GM19351 (cell line): ENCODE measurements at regions not wholly inside any gene's neighbourhood (a gene's known extent, or its start where the extent isn't known, plus 50 kb on each side); places are given as distances from the start of the nearest gene placed in this dataset.

Experiments used
- ATAC-seq: cut with Tn5 transposase; IDR thresholded peaks from one replicate; pipeline ENCODE4 v1.9.1; 2021; ENCODE audit warnings: mild to moderate bottlenecking, moderate library complexity; ENCODE audit not compliant: unreplicated experiment

DNA sequence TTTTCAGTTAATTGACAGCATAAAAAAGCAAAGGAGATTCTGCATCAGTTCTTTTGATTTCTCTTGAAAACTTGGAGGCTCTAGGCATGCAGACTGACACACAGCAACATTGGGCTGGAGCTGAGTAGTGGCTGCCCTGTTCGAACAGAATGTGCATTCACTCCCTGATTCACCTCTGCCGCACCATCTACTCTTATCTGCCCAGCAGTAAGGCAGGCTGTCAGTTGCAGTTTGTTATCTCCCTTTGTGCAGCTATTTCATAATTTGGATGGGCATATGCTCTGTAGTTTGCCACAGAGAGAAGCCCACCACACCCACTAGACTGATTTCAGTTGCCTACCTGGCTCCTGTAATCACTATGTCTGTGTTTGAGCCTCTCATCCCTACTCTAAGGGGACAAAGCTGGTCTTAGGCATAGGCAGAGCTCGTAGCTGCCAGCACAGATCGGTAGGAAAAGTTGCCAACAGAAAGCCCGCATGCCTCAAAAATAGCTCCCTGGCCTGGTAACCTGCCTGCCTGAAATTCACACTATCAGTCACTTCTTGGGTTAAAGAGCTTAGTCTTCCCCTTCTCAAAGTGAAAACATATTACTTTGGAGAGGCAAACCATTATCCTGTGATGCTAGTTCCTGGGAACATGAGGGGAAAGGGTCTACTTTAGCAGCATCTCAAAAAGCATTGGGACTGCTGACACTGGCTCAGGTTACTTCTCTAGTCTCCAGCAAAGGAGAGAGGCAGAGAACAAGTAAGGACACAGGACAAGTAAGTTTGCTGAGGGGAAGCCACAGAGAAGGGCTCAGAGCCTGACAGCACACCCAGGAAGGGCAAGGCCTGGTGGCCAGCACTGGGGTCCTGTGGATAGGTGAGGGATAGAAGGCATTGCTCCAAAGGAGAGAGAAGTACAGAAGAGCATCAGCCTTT, 75.9 kb upstream of the TMEM164 start:
- no peak for ATAC-seq

GRCh38 chrX:109927663-109928273, 75.1 kb upstream of the TMEM164 start:
- ATAC-seq = no peak

DNA sequence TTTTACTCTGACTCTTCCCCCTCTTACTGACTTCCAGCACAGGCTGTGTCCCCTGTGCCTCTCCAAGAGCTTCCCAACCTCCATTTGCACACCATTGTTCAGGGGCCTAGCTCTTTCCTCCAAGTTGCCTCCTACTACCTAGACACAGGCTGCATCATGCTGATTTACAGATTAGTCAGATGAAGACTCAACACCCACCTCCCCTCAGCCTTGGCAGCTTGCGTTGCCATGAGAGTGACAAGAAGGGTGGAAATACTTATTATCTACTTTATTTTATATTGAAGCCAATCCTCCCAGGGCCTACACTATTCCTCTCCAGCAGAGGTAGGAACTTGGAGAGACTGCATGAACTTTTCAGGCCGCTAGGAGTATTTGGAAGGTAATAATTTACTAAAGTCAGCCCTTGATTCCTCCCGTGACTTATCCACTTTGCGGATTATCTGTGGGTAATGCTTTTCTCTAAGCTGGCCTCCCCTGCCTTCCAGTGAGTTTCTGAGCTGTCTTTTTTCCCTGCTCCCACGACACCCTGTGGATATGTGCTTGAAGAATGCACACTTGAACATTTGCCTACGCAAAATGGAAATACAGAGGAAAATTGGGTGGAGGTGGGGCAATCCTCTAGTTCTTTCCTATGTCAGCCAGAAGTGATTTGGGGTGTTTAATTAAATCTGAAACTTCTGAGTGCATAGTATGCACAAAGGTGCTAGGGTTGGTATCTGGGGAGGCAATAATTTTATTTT, 74.1 kb upstream of the TMEM164 start:
- no peak for ATAC-seq

DNA sequence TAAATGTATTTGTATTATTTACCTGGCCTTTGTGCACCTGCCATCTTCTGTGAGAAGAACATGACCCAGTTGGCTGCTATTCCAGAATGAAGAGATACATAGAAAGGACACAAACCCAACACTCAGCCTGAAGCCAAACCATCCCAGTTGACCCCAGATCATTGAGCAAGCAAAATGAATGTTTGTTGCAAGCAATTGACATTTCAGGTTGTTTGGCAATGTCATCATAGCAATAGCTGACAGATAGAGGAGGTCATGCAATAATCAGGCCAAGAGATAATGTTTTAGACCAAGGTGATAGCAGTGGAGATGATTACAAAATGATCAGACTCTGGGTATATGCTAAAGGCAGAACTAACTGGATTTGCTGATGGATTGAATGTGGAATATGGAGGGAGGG, 71.2 kb upstream of the TMEM164 start:
- ATAC-seq = no peak

DNA sequence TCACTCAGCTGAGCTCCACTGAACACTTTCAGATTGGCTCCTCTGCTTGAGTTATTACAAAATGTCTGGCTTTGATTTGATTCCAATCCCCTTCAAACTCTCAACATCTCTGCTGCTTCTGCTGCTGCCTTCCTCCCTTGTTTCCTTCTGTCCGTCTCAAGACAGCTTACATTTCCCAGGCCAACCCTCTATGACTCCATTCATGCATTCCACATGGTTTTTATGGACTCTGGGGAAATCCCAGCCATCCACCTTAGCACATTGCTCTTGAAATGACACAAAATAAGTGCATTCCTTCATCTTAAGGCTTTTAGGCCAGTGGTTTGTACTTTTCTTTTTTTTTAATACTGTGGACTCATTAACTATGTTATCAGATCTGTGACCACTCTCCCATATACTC, 68.5 kb upstream of the TMEM164 start:
- no peak for ATAC-seq

DNA sequence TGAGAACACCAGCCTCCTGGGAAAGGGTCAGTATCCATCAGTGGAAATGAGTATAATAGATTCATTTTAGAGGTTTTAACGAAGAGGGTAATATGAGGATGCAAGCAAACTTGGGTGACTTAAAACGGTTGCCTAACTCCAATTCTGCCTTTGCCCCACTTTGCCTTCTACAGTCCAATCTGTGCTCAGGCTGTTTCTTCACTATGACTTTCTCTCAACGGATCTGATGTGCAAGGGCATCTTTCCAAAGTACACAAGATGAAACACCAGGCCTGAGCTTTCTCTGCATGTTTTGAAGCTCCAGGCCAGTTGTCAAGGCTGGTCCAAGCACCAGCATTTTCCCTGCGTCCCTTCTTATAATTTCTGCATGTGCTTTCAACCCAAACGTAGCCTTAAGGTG, 68.0 kb upstream of the TMEM164 start:
- no peak for ATAC-seq

DNA sequence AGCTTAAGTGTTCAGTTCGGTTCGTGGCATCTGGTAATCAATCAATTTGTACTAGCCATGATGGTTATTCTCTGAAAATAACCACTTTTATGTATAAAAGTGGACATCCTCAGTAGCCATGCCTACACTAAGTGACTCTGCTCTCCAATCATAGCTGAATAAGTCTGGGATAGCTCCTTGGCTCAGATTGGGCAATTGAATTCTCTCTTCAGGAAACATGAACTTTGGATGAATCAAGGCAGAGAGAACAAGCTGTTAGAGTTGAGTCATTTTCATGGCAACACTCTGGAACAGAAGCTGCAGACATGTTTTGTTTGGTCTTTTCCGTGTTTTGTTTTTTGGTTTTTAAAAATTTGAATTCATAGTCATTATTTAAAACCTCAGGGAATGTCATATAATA, 66.8 kb upstream of the TMEM164 start:
- no peak for ATAC-seq

DNA sequence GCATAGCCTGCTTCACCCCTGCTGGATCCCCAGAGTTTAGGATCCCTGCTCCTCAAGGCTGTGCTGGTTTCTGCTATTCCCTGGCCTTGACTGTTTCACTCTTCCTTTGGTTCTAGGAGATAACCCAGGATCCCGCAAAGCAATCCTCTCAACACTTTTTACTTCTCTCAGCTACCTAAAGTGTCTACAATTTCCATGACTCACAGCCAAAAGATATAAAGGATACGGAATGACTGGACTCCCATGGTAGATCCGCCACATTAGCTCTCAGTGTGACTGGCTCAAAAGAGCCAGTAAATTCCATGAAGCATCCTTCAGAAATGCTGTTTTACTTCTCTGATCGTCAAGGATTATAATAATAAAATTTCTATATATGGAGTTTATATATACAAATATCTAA, 66.3 kb upstream of the TMEM164 start:
- ATAC-seq = no peak

DNA sequence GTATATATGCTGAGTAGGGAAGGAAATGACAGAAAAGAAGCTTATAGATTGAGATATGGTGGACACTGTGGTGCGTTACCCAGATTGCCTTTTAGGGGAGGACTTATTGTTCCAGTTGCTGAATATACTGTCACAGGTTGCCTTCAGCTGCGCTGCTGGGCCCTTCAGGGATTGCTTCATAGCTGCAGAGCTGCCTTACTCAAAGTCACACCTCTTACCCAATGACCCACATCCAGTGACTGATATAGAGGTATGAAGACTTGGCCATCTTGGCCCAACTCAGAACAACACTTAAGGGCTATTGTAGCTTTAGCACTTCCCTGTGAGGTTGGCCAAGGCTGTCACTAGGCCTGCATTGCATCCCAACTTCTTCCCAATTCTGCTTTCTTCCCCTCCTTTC, 63.4 kb upstream of the TMEM164 start:
- ATAC-seq = no peak

GRCh38 chrX:109940411-109940810, 62.5 kb upstream of the TMEM164 start:
- no peak for ATAC-seq

GRCh38 chrX:109943092-109943739, 59.7 kb upstream of the TMEM164 start:
- no peak for ATAC-seq

DNA sequence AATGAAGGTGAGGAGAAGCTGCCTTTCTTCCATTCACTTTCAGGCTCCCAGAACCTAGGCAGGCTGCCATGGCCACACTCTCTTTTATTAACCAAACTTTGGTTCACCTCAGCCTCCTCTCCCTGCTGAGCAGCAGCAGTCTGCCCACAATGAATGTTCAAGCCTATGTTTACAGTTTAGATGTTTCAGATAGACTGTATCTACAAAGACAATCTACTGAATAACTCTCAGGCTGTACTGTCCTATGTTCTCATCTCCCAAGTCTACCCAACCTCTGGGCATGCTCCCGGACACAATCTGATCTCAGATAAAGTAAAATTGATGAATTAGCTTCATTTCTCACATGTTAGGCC, 59.2 kb upstream of the TMEM164 start:
- no peak for ATAC-seq

DNA sequence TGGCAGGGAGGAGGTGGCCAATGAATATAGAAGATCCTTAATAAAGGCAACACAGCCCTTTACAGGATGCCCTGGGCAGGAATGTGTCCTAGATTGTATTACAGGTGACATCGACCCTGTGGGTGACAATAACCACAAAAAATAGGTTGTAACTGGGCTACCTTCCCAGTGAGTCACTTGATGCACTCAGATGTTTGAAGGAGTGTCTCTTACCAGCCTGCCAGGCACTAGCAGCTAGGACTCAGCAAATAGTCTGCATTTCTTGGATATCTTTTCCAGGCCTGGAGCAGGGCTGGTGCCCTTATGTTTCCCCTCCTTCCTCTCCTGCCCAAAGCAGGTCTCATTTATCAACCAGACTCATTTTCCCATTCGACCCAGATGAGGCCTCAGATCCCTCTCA, 50.9 kb upstream of the TMEM164 start:
- ATAC-seq = no peak

DNA sequence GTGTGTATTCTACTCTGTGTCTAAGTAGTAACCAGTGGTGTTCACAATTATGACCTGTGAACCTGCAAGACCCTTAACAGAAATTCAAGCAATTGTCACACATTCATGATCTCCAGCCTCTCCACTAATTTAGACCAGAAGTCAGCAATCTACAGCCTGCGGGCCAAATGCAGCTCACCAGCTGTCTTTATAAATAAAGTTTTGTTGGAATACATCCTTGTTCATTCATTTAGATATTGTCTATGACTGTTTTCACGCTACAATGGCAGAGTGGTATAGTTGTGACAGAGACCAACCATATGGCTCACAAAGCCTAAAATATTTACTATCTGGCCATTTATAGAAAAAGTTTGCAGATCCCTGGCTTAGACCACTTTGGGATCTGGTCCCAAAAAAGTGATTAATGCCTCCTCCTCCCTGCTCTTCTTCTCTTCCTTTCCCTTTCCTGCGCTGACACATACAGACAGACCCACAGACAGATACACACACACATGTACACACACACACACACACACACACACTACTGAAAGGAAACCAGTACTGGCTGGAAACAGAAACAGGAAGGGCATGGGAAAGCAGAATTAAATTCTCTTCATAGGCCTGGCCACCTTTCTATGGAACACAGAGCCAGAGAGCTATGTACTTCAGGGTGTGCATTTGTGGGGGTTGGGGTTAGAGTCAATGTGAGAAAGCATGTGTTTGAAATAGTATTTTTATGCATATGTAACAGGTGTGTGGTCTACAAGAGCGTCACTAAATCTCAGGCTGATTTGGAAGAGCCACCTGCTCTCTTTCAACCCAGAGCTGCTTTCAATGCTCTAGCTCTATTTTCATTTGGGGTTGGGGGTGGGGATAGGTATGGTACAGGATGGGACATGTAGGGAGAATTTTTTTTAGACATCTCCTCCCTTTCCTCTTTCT, 49.7 kb upstream of the TMEM164 start:
- ATAC-seq = peak; percentile 77
